ENCODE measurements at regions not wholly inside any gene's neighbourhood (a gene's known extent, or its start where the extent isn't known, plus 50 kb on each side); places are given as distances from the start of the nearest gene placed in this dataset.

DNA sequence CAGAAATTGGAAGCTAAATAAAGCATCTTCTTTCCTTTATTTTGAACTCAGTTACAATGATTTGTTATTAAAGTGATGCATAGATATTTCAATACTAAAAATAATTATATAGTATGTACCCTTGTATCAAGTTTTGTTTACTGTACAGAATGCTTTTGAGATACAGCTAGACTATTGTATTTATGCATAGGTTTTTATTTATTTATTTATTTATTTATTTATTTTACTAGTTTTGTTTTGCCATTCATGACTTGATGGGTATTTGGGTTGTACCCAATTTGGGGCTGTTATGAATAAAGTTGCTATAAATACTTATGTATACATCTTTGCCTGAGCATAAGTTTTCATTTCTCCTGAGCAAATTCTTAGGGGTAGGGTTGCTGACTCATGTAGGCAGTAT is 118.7 kb upstream of the NXPH2 start:
- TF ChIP-seq CTCF (IDR thresholded peaks at IDR 0.05) (no peak), EP300 (IDR thresholded peaks at IDR 0.05) (no peak), POLR2AphosphoS5 (IDR thresholded peaks at IDR 0.05) (no peak)

All from gastroesophageal sphincter (tissue), 3 donors.